Mesenchymal stem cell (in vitro differentiated cells and primary cell): ENCODE measurements at regions not wholly inside any gene's neighbourhood (a gene's known extent, or its start where the extent isn't known, plus 50 kb on each side); places are given as distances from the start of the nearest gene placed in this dataset.
A peak's percentile ranks its signal among the peaks of the same experiment; 100 is the strongest.
"Not testable (repeated sequence)": the region's sequence is repeated elsewhere in the genome, so short reads cannot be mapped to it uniquely, and the experiment has no call there.

Source experiments
- DNase-seq: peaks from one replicate; pipeline ENCODE4 v3.0.0-alpha.2; 2013
- H2AFZ ChIP-seq: one replicate; pipeline ENCODE4 v1.6.1; 2013; ENCODE audit warnings: low read depth, mild to moderate bottlenecking, control low read depth, inconsistent platforms, low read length, moderate library complexity
- H2AK5ac ChIP-seq: 2 replicates; pipeline ENCODE4 v1.6.1; 2013; ENCODE audit warnings: low read length, moderate library complexity, mild to moderate bottlenecking, inconsistent platforms; ENCODE audit not compliant: severe bottlenecking
- H2BK120ac ChIP-seq: one replicate; pipeline ENCODE4 v1.6.1; 2013; ENCODE audit warnings: low read depth, mild to moderate bottlenecking, inconsistent platforms, low read length, moderate library complexity
- H2BK12ac ChIP-seq, 2 experiments: one replicate each; pipeline ENCODE4 v1.6.1; 2013; ENCODE audit warnings: inconsistent platforms in 2 of 2, low read length in 2 of 2, mild to moderate bottlenecking in 2 of 2, moderate library complexity in 2 of 2, control low read depth in 1 of 2
- H2BK15ac ChIP-seq: one replicate; pipeline ENCODE4 v1.6.1; 2013; ENCODE audit warnings: mild to moderate bottlenecking, low read depth, inconsistent platforms; ENCODE audit not compliant: poor library complexity, severe bottlenecking
- H2BK5ac ChIP-seq: 2 replicates; pipeline ENCODE4 v1.6.1; 2013; ENCODE audit warnings: low read depth, mild to moderate bottlenecking, low read length, control low read depth, inconsistent platforms; ENCODE audit not compliant: poor library complexity, severe bottlenecking
- H3K14ac ChIP-seq, 2 experiments: one replicate each; pipeline ENCODE4 v1.6.1; 2013; ENCODE audit warnings: inconsistent platforms in 2 of 2, low read length in 2 of 2, control low read depth in 1 of 2, mild to moderate bottlenecking in 1 of 2, moderate library complexity in 1 of 2
- H3K18ac ChIP-seq, 2 experiments: one replicate each; pipeline ENCODE4 v1.6.1; 2013; ENCODE audit warnings: inconsistent platforms in 2 of 2, low read length in 2 of 2, control low read depth in 1 of 2, low read depth in 1 of 2, mild to moderate bottlenecking in 1 of 2
- H3K23ac ChIP-seq, 2 experiments: one replicate each; pipeline ENCODE4 v1.6.1; 2013; ENCODE audit warnings: inconsistent platforms in 2 of 2, low read length in 2 of 2, mild to moderate bottlenecking in 2 of 2, moderate library complexity in 2 of 2, control low read depth in 1 of 2
- H3K27ac ChIP-seq: 2 replicates; pipeline ENCODE4 v1.5.1; 2013; ENCODE audit warnings: mild to moderate bottlenecking, moderate library complexity, low read length, control low read depth, inconsistent platforms; ENCODE audit not compliant: poor library complexity, severe bottlenecking
- H3K27me3 ChIP-seq, 2 experiments: 2 replicates each; pipeline versions ENCODE4 v1.6.1 to v1.7.0; 2013; ENCODE audit warnings: low read length in 2 of 2, mild to moderate bottlenecking in 2 of 2, moderate library complexity in 2 of 2, control low read depth in 1 of 2, inconsistent platforms in 1 of 2; ENCODE audit not compliant: control insufficient read depth in 1 of 2, insufficient read depth in 1 of 2
- H3K36me3 ChIP-seq, 2 experiments: 2 replicates each; pipeline versions ENCODE4 v1.6.1 to v1.7.0; 2013; ENCODE audit warnings: low read length in 2 of 2, control low read depth in 1 of 2, inconsistent platforms in 1 of 2, low read depth in 1 of 2, mild to moderate bottlenecking in 1 of 2; ENCODE audit not compliant: insufficient read depth in 2 of 2, control insufficient read depth in 1 of 2
- H3K4ac ChIP-seq, 2 experiments: one replicate each; pipeline ENCODE4 v1.6.1; 2013; ENCODE audit warnings: inconsistent platforms in 2 of 2, low read length in 2 of 2, mild to moderate bottlenecking in 2 of 2, moderate library complexity in 2 of 2, control low read depth in 1 of 2, low read depth in 1 of 2
- H3K4me1 ChIP-seq: 2 replicates; pipeline ENCODE4 v1.6.1; 2013; ENCODE audit warnings: low read depth, low read length, control low read depth; ENCODE audit not compliant: control insufficient read depth, insufficient read depth
- H3K4me2 ChIP-seq: 2 replicates; pipeline ENCODE4 v1.6.1; 2013; ENCODE audit warnings: low read length, mild to moderate bottlenecking, inconsistent platforms; ENCODE audit not compliant: poor library complexity, severe bottlenecking
- H3K4me3 ChIP-seq, 2 experiments: 2 replicates each; pipeline versions ENCODE4 v1.5.1 to v1.7.0; 2013; ENCODE audit warnings: low read length in 2 of 2, mild to moderate bottlenecking in 2 of 2, control low read depth in 1 of 2, low read depth in 1 of 2; ENCODE audit not compliant: insufficient read depth in 1 of 2
- H3K79me1 ChIP-seq: replicated peaks from 2 replicates; pipeline ENCODE4 v1.6.1; 2013; ENCODE audit warnings: mild to moderate bottlenecking, control low read depth, low read length, inconsistent platforms; ENCODE audit not compliant: poor library complexity, severe bottlenecking
- H3K9ac ChIP-seq: 2 replicates; pipeline ENCODE4 v1.7.0; 2013; ENCODE audit warnings: mild to moderate bottlenecking, low read length, moderate library complexity
- H3K9me3 ChIP-seq: 2 replicates; pipeline ENCODE4 v1.7.0; 2013; ENCODE audit warnings: mild to moderate bottlenecking, low read length; ENCODE audit not compliant: control insufficient read depth
- H4K8ac ChIP-seq: one replicate; pipeline ENCODE4 v1.6.1; 2013; ENCODE audit warnings: inconsistent platforms, mild to moderate bottlenecking, low read length, moderate library complexity
- H4K91ac ChIP-seq: one replicate; pipeline ENCODE4 v1.6.1; 2013; ENCODE audit warnings: mild to moderate bottlenecking, low read length, inconsistent platforms
- WGBS: methylation state at CpG from one replicate; pipeline ENCODE4 v1.1.7; 2013; ENCODE audit warnings: mixed read lengths; 5-methylcytosine and 5-hydroxymethylcytosine counted together

GRCh38 chr3:20464237-20464636 is 278.2 kb upstream of the SGO1 start:
- H3K4me1 ChIP-seq, H3K27me3 ChIP-seq, H3K14ac ChIP-seq, H3K4ac ChIP-seq, H3K23ac ChIP-seq, H3K9ac ChIP-seq, H2BK12ac ChIP-seq, H2AFZ ChIP-seq, H3K36me3 ChIP-seq, H4K91ac ChIP-seq, DNase-seq, H2AK5ac ChIP-seq, H2BK5ac ChIP-seq, H3K27ac ChIP-seq, H3K4me3 ChIP-seq, H2BK15ac ChIP-seq, H2BK120ac ChIP-seq, H3K9me3 ChIP-seq, H3K4me2 ChIP-seq, H3K18ac ChIP-seq, H4K8ac ChIP-seq, H3K79me1 ChIP-seq: not testable (repeated sequence)
- 90% methylated on average over 2 of the region's 2 CpGs for WGBS

GRCh38 chr3:20462723-20463122 is 276.7 kb upstream of the SGO1 start:
- Histone ChIP-seq H4K91ac (no peak overlapping the region), H2BK15ac (no peak overlapping the region), H3K18ac (no peak overlapping the region), H2BK5ac (no peak overlapping the region), H2AFZ (no peak overlapping the region), H3K4ac (no peak overlapping the region), H3K9me3 (peaks cover 10% of the 10 kb centered on the region), H2BK120ac (no peak overlapping the region), H3K4me2 (no peak overlapping the region), H3K9ac (no peak overlapping the region), H3K36me3 (no peaks in the 10 kb centered on the region), H4K8ac (no peak overlapping the region), H3K27me3 (no peaks in the 10 kb centered on the region), H2BK12ac (no peak overlapping the region), H3K4me3 (no peak overlapping the region), H3K27ac (no peak overlapping the region), H3K14ac (no peak overlapping the region), H2AK5ac (no peak overlapping the region), H3K23ac (no peak overlapping the region), H3K4me1 (no peaks in the 10 kb centered on the region), H3K79me1 (no peaks in the 10 kb centered on the region)
- no peak for DNase-seq

GRCh38 chr3:20462226-20462625 is 276.2 kb upstream of the SGO1 start:
- H2AFZ ChIP-seq: no peak overlapping the region
- no peak overlapping the region for H3K27ac ChIP-seq
- no peak overlapping the region for H2BK5ac ChIP-seq
- H3K18ac ChIP-seq: no peak overlapping the region
- H2BK12ac ChIP-seq: no peak overlapping the region
- peak overlapping the region; percentile 33 for H4K8ac ChIP-seq
- no peak overlapping the region for H3K4me3 ChIP-seq
- no peak overlapping the region for H4K91ac ChIP-seq
- H3K4ac ChIP-seq: no peak overlapping the region
- H3K23ac ChIP-seq: no peak overlapping the region
- no peak for DNase-seq
- H3K9me3 ChIP-seq: peaks cover 8% of the 10 kb centered on the region
- H3K9ac ChIP-seq: no peak overlapping the region
- no peak overlapping the region for H2AK5ac ChIP-seq
- H3K27me3 ChIP-seq: no peaks in the 10 kb centered on the region
- H3K14ac ChIP-seq: no peak overlapping the region
- H3K36me3 ChIP-seq: no peaks in the 10 kb centered on the region
- WGBS: no CpG with 5 or more reads among the region's 1 CpG
- no peak overlapping the region for H2BK15ac ChIP-seq
- H2BK120ac ChIP-seq: no peak overlapping the region
- no peaks in the 10 kb centered on the region for H3K4me1 ChIP-seq
- H3K4me2 ChIP-seq: no peak overlapping the region
- H3K79me1 ChIP-seq: no peaks in the 10 kb centered on the region

GRCh38 chr3:20458994-20459716 is 273.1 kb upstream of the SGO1 start:
- Histone ChIP-seq H3K14ac (no peak overlapping the region), H3K4me3 (no peak overlapping the region), H4K8ac (no peak overlapping the region), H2AFZ (no peak overlapping the region), H3K4ac (no peak overlapping the region), H4K91ac (no peak overlapping the region), H3K9me3 (peaks cover 8% of the 10 kb centered on the region), H3K18ac (no peak overlapping the region), H3K9ac (no peak overlapping the region), H3K27me3 (no peaks in the 10 kb centered on the region), H3K4me1 (no peaks in the 10 kb centered on the region), H2BK15ac (no peak overlapping the region), H3K23ac (no peak overlapping the region), H2AK5ac (no peak overlapping the region), H3K27ac (no peak overlapping the region), H2BK12ac (no peak overlapping the region), H2BK120ac (no peak overlapping the region), H2BK5ac (no peak overlapping the region), H3K4me2 (no peak overlapping the region), H3K79me1 (no peaks in the 10 kb centered on the region), H3K36me3 (no peaks in the 10 kb centered on the region)
- DNase-seq: no peak
- 54% methylated on average over 3 of the region's 4 CpGs for WGBS
